ENCODE measurements at regions not wholly inside any gene's neighbourhood (a gene's known extent, or its start where the extent isn't known, plus 50 kb on each side); places are given as distances from the start of the nearest gene placed in this dataset.

DNA sequence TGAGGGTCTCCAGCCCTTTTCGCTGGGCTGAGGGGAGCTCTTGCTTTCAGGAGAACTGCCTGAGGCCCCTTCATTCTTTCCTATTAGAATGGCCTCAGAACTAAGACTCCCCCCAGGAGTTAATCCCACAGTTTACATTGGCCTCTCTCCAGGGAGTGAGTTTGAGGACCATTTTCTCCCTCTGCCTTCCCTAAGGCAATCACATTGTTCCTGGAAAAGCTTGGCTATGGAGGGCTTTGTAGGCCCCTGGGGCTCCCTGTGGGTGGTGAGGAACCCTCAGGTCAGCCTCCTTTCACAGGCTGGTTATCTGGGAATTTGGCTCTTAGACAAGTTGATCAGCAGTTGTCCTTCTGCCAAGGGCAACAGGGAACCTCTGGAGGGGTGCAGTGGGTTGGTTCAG, 343.7 kb downstream of the RPS24 start:
- Histone ChIP-seq H3K9ac (ENCODE audit: insufficient read length, low read depth) (peak overlapping the region; percentile 36), H3K27me3 (ENCODE audit: insufficient read depth, insufficient read length) (peaks cover 18% of the 10 kb centered on the region), H3K36me3 (ENCODE audit: insufficient read depth, insufficient read length, low read length) (no peaks in the 10 kb centered on the region), H3K9me3 (ENCODE audit: insufficient read depth, low read length) (peaks cover 23% of the 10 kb centered on the region), H3K4me1 (ENCODE audit: insufficient read depth, insufficient read length) (peaks cover 20% of the 10 kb centered on the region), H3K4me3 (ENCODE audit: insufficient read length, low read depth) (no peak overlapping the region)
- DNase-seq (ENCODE audit: low read depth, low spot score), result no peak
- TF ChIP-seq YY1 (IDR thresholded peaks at IDR 0.05; ENCODE audit: insufficient read depth, insufficient read length) (no peak), ZNF274 (IDR thresholded peaks at IDR 0.05; ENCODE audit: low read depth, low read length) (no peak), SUZ12 (IDR thresholded peaks at IDR 0.05; ENCODE audit: extremely low read depth, insufficient read depth, insufficient read length) (no peak)

DNA sequence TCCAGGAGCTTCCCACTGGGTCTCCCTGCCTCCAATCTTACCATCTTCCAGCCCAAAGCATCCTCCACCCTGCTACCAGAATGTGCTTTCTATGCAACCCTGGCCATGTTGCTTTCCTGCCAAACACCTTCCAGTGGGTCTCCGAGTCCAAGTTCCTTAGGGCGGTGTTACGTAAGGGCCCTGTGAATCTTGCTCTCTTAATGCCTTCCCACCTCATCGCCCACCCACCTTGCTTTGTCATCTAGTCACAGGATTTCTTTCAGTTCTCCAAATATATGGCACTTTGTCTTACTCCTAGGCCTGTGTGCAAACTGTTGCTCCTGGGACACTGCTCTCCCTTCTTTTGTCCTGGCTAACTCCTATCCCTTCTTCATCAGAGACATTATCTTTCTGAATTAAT, 344.5 kb downstream of the RPS24 start:
- Histone ChIP-seq H3K27me3 (ENCODE audit: insufficient read depth, insufficient read length) (peaks cover 12% of the 10 kb centered on the region), H3K9me3 (ENCODE audit: insufficient read depth, low read length) (peaks cover 23% of the 10 kb centered on the region), H3K4me3 (ENCODE audit: insufficient read length, low read depth) (no peak overlapping the region), H3K36me3 (ENCODE audit: insufficient read depth, insufficient read length, low read length) (no peaks in the 10 kb centered on the region), H3K4me1 (ENCODE audit: insufficient read depth, insufficient read length) (peaks cover 20% of the 10 kb centered on the region), H3K9ac (ENCODE audit: insufficient read length, low read depth) (no peak overlapping the region)
- no peak for DNase-seq (ENCODE audit: low read depth, low spot score)
- TF ChIP-seq ZNF274 (IDR thresholded peaks at IDR 0.05; ENCODE audit: low read depth, low read length), result no peak
- TF ChIP-seq YY1 (IDR thresholded peaks at IDR 0.05; ENCODE audit: insufficient read depth, insufficient read length), result no peak
- TF ChIP-seq SUZ12 (IDR thresholded peaks at IDR 0.05; ENCODE audit: extremely low read depth, insufficient read depth, insufficient read length), result no peak

DNA sequence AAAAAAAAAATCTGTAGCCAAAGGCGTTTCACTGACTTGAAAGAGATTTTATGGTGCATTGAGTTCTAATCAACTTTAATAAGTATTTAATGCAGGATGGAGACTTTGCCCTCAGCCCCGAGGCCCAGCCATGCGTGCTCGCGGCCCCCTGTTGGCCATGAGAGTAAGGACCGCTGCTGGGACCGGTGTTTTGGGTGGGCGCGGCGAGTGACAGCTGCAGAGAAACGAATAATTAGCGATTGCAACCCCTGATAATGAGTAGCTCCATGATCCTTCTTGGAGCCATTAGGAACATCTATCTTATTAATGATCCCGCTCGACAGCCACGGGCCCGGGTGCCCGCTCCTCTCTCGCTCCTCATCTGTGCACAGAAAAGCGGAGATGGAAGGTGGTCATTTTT, 347.4 kb downstream of the RPS24 start:
- peaks cover 9% of the 10 kb centered on the region for H3K27me3 ChIP-seq (ENCODE audit: insufficient read depth, insufficient read length)
- no peak for DNase-seq (ENCODE audit: low read depth, low spot score)
- peaks cover 23% of the 10 kb centered on the region for H3K9me3 ChIP-seq (ENCODE audit: insufficient read depth, low read length)
- TF ChIP-seq YY1 (IDR thresholded peaks at IDR 0.05; ENCODE audit: insufficient read depth, insufficient read length) (no peak), ZNF274 (IDR thresholded peaks at IDR 0.05; ENCODE audit: low read depth, low read length) (no peak), SUZ12 (IDR thresholded peaks at IDR 0.05; ENCODE audit: extremely low read depth, insufficient read depth, insufficient read length) (no peak)
- no peaks in the 10 kb centered on the region for H3K36me3 ChIP-seq (ENCODE audit: insufficient read depth, insufficient read length, low read length)
- H3K4me3 ChIP-seq (ENCODE audit: insufficient read length, low read depth), result no peak overlapping the region
- peaks cover 15% of the 10 kb centered on the region for H3K4me1 ChIP-seq (ENCODE audit: insufficient read depth, insufficient read length)
- no peak overlapping the region for H3K9ac ChIP-seq (ENCODE audit: insufficient read length, low read depth)

DNA sequence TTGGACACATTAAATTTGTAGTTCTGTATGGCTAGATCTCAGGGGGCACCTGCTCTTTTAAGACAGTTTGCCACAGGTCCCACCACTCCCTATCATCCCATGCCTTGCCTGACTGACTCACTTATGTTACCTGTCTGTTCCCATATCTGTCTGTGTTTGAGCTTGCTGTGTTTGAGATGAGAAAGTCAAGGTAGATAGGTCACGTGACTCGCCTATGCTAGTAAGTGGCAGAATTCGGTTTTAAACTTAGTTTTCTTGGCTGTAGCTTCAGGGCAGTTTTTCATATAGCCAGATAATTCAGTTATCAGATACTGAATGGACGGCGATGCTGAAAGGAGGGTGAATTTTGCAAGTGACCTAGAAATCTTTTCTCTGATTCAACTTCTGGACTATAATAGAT, 348.4 kb downstream of the RPS24 start:
- Histone ChIP-seq H3K4me3 (ENCODE audit: insufficient read length, low read depth) (no peak overlapping the region), H3K27me3 (ENCODE audit: insufficient read depth, insufficient read length) (peaks cover 3% of the 10 kb centered on the region), H3K4me1 (ENCODE audit: insufficient read depth, insufficient read length) (peaks cover 7% of the 10 kb centered on the region), H3K36me3 (ENCODE audit: insufficient read depth, insufficient read length, low read length) (no peaks in the 10 kb centered on the region), H3K9me3 (ENCODE audit: insufficient read depth, low read length) (peaks cover 23% of the 10 kb centered on the region), H3K9ac (ENCODE audit: insufficient read length, low read depth) (no peak overlapping the region)
- DNase-seq (ENCODE audit: low read depth, low spot score), result no peak
- TF ChIP-seq SUZ12 (IDR thresholded peaks at IDR 0.05; ENCODE audit: extremely low read depth, insufficient read depth, insufficient read length) (no peak), ZNF274 (IDR thresholded peaks at IDR 0.05; ENCODE audit: low read depth, low read length) (no peak), YY1 (IDR thresholded peaks at IDR 0.05; ENCODE audit: insufficient read depth, insufficient read length) (no peak)

DNA sequence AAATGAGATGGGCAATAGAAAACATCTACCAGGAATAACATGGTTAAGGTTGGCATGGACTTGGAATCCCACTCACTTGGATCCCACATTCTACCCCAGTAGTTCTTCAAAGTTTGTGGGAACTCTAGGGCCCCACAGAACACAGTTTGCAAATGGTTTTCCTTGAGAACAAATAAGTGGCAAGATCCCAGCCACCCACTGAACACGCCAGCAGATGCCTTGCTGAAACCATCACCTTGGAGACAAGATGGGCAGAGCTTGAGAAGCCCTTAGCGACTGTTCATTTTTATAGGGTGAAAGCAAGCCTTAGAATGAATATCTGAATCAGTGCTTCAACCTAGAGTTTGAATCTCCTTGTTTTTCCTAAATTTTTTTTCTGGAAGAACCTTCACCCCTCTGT, 349.1 kb downstream of the RPS24 start:
- H3K27me3 ChIP-seq (ENCODE audit: insufficient read depth, insufficient read length), result peaks cover 6% of the 10 kb centered on the region
- no peak for TF ChIP-seq ZNF274 (IDR thresholded peaks at IDR 0.05; ENCODE audit: low read depth, low read length)
- TF ChIP-seq YY1 (IDR thresholded peaks at IDR 0.05; ENCODE audit: insufficient read depth, insufficient read length), result no peak
- no peak for TF ChIP-seq SUZ12 (IDR thresholded peaks at IDR 0.05; ENCODE audit: extremely low read depth, insufficient read depth, insufficient read length)
- peaks cover 23% of the 10 kb centered on the region for H3K9me3 ChIP-seq (ENCODE audit: insufficient read depth, low read length)
- no peak overlapping the region for H3K4me3 ChIP-seq (ENCODE audit: insufficient read length, low read depth)
- no peak overlapping the region for H3K9ac ChIP-seq (ENCODE audit: insufficient read length, low read depth)
- DNase-seq (ENCODE audit: low read depth, low spot score), result no peak
- peaks cover 6% of the 10 kb centered on the region for H3K4me1 ChIP-seq (ENCODE audit: insufficient read depth, insufficient read length)
- H3K36me3 ChIP-seq (ENCODE audit: insufficient read depth, insufficient read length, low read length), result no peaks in the 10 kb centered on the region

DNA sequence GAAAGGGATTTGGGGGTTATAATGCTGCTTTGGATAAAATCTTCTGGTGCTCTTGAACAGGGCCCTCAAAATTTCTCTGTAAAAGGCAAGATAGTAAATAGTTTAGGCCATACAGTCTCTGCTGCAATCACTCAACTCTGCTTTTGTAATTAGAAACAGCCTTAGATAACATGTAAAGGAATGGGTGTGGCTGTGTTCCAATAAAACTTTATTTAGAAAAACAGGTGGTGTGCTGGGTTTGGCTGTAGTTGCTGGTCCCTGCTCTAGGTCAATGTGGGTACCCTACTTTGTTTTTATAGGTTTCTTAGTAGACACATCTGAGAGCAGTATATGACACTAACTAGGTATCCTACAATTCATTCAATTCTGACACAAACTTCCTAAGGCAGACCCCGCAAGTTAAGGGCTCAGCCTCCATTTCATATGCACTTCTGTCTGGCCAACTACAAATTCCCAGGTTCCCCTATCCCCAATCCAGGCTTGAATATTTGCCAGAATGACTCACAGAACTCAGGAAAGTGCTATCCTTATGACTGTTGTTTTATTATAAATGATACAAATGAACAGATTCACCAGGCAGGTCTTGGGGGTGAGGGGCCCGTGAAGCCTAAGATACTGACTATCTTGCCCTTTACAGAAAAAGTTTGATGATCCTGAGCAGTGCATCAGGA, 349.9 kb downstream of the RPS24 start:
- TF ChIP-seq YY1 (IDR thresholded peaks at IDR 0.05; ENCODE audit: insufficient read depth, insufficient read length), result no peak
- no peak for TF ChIP-seq ZNF274 (IDR thresholded peaks at IDR 0.05; ENCODE audit: low read depth, low read length)
- TF ChIP-seq SUZ12 (IDR thresholded peaks at IDR 0.05; ENCODE audit: extremely low read depth, insufficient read depth, insufficient read length), result no peak
- DNase-seq (ENCODE audit: low read depth, low spot score), result no peak
- Histone ChIP-seq H3K36me3 (ENCODE audit: insufficient read depth, insufficient read length, low read length) (no peaks in the 10 kb centered on the region), H3K4me3 (ENCODE audit: insufficient read length, low read depth) (no peak overlapping the region), H3K4me1 (ENCODE audit: insufficient read depth, insufficient read length) (peaks cover 1% of the 10 kb centered on the region), H3K27me3 (ENCODE audit: insufficient read depth, insufficient read length) (peaks cover 6% of the 10 kb centered on the region), H3K9ac (ENCODE audit: insufficient read length, low read depth) (no peak overlapping the region), H3K9me3 (ENCODE audit: insufficient read depth, low read length) (peaks cover 20% of the 10 kb centered on the region)

DNA sequence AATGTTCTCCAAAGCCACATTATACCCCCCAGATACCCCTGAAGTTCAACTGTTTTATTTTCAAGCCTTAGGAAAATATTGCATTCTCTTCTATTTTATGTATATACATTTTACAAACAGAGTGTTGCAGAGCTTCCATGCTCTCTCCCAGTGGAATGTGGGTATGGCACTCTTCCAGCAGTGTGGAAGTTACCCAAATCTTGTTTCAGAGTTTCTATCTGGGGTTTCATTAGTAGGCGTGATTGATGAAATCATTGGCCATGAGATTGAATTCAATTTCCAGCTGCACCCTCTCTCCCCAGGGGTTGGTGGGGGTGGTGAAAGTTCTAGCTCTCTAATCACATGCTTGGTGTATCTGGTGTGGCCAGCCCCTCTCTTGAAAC, 350.4 kb downstream of the RPS24 start:
- Histone ChIP-seq H3K36me3 (ENCODE audit: insufficient read depth, insufficient read length, low read length) (no peaks in the 10 kb centered on the region), H3K9ac (ENCODE audit: insufficient read length, low read depth) (no peak overlapping the region), H3K4me1 (ENCODE audit: insufficient read depth, insufficient read length) (peaks cover 1% of the 10 kb centered on the region), H3K9me3 (ENCODE audit: insufficient read depth, low read length) (peaks cover 15% of the 10 kb centered on the region), H3K4me3 (ENCODE audit: insufficient read length, low read depth) (no peak overlapping the region), H3K27me3 (ENCODE audit: insufficient read depth, insufficient read length) (peaks cover 6% of the 10 kb centered on the region)
- DNase-seq (ENCODE audit: low read depth, low spot score), result no peak
- TF ChIP-seq ZNF274 (IDR thresholded peaks at IDR 0.05; ENCODE audit: low read depth, low read length) (no peak), SUZ12 (IDR thresholded peaks at IDR 0.05; ENCODE audit: extremely low read depth, insufficient read depth, insufficient read length) (no peak), YY1 (IDR thresholded peaks at IDR 0.05; ENCODE audit: insufficient read depth, insufficient read length) (no peak)
